ENCODE measurements at regions not wholly inside any gene's neighbourhood (a gene's known extent, or its start where the extent isn't known, plus 50 kb on each side); places are given as distances from the start of the nearest gene placed in this dataset.

GRCh38 chrX:4825550-4825949 is 1112.1 kb upstream of the PRKX start:
- TF ChIP-seq, protein P1, sequence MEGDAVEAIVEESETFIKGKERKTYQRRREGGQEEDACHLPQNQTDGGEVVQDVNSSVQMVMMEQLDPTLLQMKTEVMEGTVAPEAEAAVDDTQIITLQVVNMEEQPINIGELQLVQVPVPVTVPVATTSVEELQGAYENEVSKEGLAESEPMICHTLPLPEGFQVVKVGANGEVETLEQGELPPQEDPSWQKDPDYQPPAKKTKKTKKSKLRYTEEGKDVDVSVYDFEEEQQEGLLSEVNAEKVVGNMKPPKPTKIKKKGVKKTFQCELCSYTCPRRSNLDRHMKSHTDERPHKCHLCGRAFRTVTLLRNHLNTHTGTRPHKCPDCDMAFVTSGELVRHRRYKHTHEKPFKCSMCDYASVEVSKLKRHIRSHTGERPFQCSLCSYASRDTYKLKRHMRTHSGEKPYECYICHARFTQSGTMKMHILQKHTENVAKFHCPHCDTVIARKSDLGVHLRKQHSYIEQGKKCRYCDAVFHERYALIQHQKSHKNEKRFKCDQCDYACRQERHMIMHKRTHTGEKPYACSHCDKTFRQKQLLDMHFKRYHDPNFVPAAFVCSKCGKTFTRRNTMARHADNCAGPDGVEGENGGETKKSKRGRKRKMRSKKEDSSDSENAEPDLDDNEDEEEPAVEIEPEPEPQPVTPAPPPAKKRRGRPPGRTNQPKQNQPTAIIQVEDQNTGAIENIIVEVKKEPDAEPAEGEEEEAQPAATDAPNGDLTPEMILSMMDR (IDR thresholded peaks at IDR 0.05): no peak
- TF ChIP-seq POLR2A (IDR thresholded peaks at IDR 0.05): no peak

Data from Peyer's patch (tissue), 4 donors.